ENCODE measurements at regions not wholly inside any gene's neighbourhood (a gene's known extent, or its start where the extent isn't known, plus 50 kb on each side); places are given as distances from the start of the nearest gene placed in this dataset.

GRCh38 chr2:220347626-220348025, 720.2 kb downstream of the SLC4A3 start:
- Histone ChIP-seq H3K4me1 (no peaks in the 10 kb centered on the region), H3K9me3 (no peaks in the 10 kb centered on the region), H3K36me3 (no peaks in the 10 kb centered on the region), H3K4me3 (no peak overlapping the region), H3K27me3 (no peaks in the 10 kb centered on the region), H3K27ac (no peak overlapping the region)
- intact Hi-C loops (cut with DNase I; ENCODE audit: low total_unique reads) = no loop called here
- no peak for TF ChIP-seq POLR2A (IDR thresholded peaks at IDR 0.05)
- TF ChIP-seq CTCF (IDR thresholded peaks at IDR 0.05) = no peak
- DNase-seq = no peak

GRCh38 chr2:220348206-220348605, 720.8 kb downstream of the SLC4A3 start:
- TF ChIP-seq POLR2A (IDR thresholded peaks at IDR 0.05) (no peak), CTCF (IDR thresholded peaks at IDR 0.05) (no peak)
- no peak for DNase-seq
- Histone ChIP-seq H3K9me3 (no peaks in the 10 kb centered on the region), H3K4me3 (no peak overlapping the region), H3K27me3 (no peaks in the 10 kb centered on the region), H3K36me3 (no peaks in the 10 kb centered on the region), H3K4me1 (no peaks in the 10 kb centered on the region), H3K27ac (no peak overlapping the region)
- intact Hi-C loops (cut with DNase I; ENCODE audit: low total_unique reads) = no loop called here

- DNase-seq = no peak
- Histone ChIP-seq H3K27ac (no peak overlapping the region), H3K36me3 (no peaks in the 10 kb centered on the region), H3K27me3 (no peaks in the 10 kb centered on the region), H3K4me1 (no peaks in the 10 kb centered on the region), H3K4me3 (no peak overlapping the region), H3K9me3 (no peaks in the 10 kb centered on the region)
- intact Hi-C loops (cut with DNase I; ENCODE audit: low total_unique reads) = no loop called here
- no peak for TF ChIP-seq CTCF (IDR thresholded peaks at IDR 0.05)
- TF ChIP-seq POLR2A (IDR thresholded peaks at IDR 0.05) = no peak
Observed at GRCh38 chr2:220353897-220354296, 726.5 kb downstream of the SLC4A3 start.

GRCh38 chr2:220356076-220356475, 728.6 kb downstream of the SLC4A3 start:
- TF ChIP-seq POLR2A (IDR thresholded peaks at IDR 0.05) = no peak
- no peak for TF ChIP-seq CTCF (IDR thresholded peaks at IDR 0.05)
- H3K36me3 ChIP-seq = no peaks in the 10 kb centered on the region
- no peaks in the 10 kb centered on the region for H3K4me1 ChIP-seq
- H3K27ac ChIP-seq = no peak overlapping the region
- no peak overlapping the region for H3K4me3 ChIP-seq
- H3K9me3 ChIP-seq = no peaks in the 10 kb centered on the region
- no peaks in the 10 kb centered on the region for H3K27me3 ChIP-seq
- no peak for DNase-seq
- intact Hi-C loops (cut with DNase I; ENCODE audit: low total_unique reads) = no loop called here

GRCh38 chr2:220365023-220365422, 737.6 kb downstream of the SLC4A3 start:
- Histone ChIP-seq H3K27ac (no peak overlapping the region), H3K4me1 (no peaks in the 10 kb centered on the region)

More at GRCh38 chr2:220365023-220365422, 737.6 kb downstream of the SLC4A3 start:
- intact Hi-C loops (cut with DNase I; ENCODE audit: low total_unique reads) = no loop called here
- Histone ChIP-seq H3K9me3 (no peaks in the 10 kb centered on the region), H3K27me3 (no peaks in the 10 kb centered on the region), H3K4me3 (no peak overlapping the region), H3K36me3 (no peaks in the 10 kb centered on the region)
- TF ChIP-seq POLR2A (IDR thresholded peaks at IDR 0.05) = no peak
- no peak for TF ChIP-seq CTCF (IDR thresholded peaks at IDR 0.05)
- no peak for DNase-seq
